IPS-20b (cell line): ENCODE measurements at regions not wholly inside any gene's neighbourhood (a gene's known extent, or its start where the extent isn't known, plus 50 kb on each side); places are given as distances from the start of the nearest gene placed in this dataset.
"Not testable (repeated sequence)": the region's sequence is repeated elsewhere in the genome, so short reads cannot be mapped to it uniquely, and the experiment has no call there.

Source experiments
- H3K27ac ChIP-seq: one replicate; pipeline ENCODE4 v1.5.1; 2013; ENCODE audit warnings: low read length
- H3K27me3 ChIP-seq: 2 replicates; pipeline ENCODE4 v1.6.1; 2013; ENCODE audit warnings: mild to moderate bottlenecking, low read length, inconsistent platforms; ENCODE audit not compliant: insufficient read depth
- H3K36me3 ChIP-seq: 2 replicates; pipeline ENCODE4 v1.6.1; 2013; ENCODE audit warnings: low read depth, mild to moderate bottlenecking, inconsistent platforms, low read length, moderate library complexity; ENCODE audit not compliant: insufficient read depth
- H3K4me1 ChIP-seq: 2 replicates; pipeline ENCODE4 v1.6.1; 2013; ENCODE audit warnings: mild to moderate bottlenecking, control low read depth, inconsistent platforms, low read length, moderate library complexity; ENCODE audit not compliant: insufficient read depth
- H3K4me3 ChIP-seq: 2 replicates; pipeline ENCODE4 v1.5.1; 2013; ENCODE audit warnings: mild to moderate bottlenecking, low read length, inconsistent platforms
- H3K9ac ChIP-seq: 2 replicates; pipeline ENCODE4 v1.6.1; 2013; ENCODE audit warnings: low read depth, mild to moderate bottlenecking, inconsistent platforms, low read length, moderate library complexity
- H3K9me3 ChIP-seq: 2 replicates; pipeline ENCODE4 v1.6.1; 2013; ENCODE audit warnings: mild to moderate bottlenecking, low read depth, low read length, inconsistent platforms; ENCODE audit not compliant: insufficient read depth

DNA sequence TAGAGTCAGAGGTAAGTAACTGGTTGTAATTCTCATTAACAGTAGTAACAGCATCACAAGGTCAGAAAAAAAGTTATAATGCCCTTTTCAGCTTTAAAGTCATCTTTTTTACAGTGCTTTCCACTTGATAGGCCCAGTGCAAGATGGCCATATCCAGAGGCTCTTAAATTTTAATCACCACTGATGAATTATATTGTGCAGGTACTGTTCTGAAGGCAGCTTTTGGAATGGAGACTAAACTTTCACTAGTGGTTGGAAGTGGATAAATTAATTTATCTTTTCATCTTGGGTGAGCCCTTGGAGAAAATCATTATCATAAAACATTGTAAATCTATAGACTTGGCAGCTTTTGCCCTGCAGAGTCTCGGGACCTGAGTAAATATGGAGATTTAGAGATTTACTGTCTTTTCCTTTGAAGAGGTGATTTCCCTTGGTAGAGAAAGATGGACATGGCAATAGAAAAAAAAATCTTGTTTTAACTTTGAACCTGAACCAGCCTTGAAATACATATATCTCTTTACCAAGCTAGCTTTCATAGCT lies 969.1 kb upstream of the NOVA1 start:
- no peak overlapping the region for H3K4me3 ChIP-seq
- no peak overlapping the region for H3K9ac ChIP-seq
- no peaks in the 10 kb centered on the region for H3K36me3 ChIP-seq
- no peaks in the 10 kb centered on the region for H3K4me1 ChIP-seq
- no peaks in the 10 kb centered on the region for H3K27me3 ChIP-seq
- H3K27ac ChIP-seq = no peak overlapping the region
- no peaks in the 10 kb centered on the region for H3K9me3 ChIP-seq

DNA sequence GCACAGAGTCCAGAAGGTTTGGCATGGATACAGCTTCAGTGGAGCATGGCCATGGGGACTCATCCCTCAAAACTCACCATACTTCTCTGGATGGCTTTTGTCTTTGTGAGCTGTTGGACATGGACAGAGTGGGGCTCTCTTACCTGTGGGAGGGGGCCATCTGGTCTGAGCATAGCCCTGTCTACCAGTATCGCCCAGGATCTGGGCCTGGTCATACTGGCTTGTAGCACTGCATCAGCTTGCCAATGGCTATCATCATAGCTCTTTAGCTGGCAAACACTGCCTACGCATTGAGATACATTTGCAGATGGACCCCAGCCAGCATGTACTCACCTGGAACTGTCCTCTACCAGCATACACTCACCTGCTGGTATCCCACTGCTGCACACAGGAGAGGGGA lies 975.2 kb upstream of the NOVA1 start:
- Histone ChIP-seq H3K4me3 (no peak overlapping the region), H3K27me3 (no peaks in the 10 kb centered on the region), H3K9ac (no peak overlapping the region), H3K9me3 (no peaks in the 10 kb centered on the region), H3K27ac (no peak overlapping the region), H3K4me1 (no peaks in the 10 kb centered on the region), H3K36me3 (no peaks in the 10 kb centered on the region)

DNA sequence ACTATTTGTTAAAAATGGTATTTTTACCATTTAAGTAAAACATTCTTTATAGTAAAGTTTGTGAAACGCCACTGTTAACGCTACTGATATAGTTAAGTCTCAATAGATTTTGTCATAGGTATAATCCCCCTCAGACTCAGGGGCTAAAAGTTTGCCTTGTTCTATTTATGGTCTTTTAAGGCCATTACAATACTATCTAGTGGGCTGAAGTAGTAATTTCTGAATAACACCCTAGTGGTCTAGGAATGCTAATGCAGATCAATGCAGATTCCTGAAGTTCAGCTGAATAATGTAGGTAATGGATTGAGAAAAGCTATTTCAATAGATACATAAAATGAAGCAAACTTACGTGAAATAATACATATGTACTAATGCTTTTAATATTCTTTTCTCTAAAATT lies 989.3 kb upstream of the NOVA1 start:
- no peaks in the 10 kb centered on the region for H3K9me3 ChIP-seq
- no peaks in the 10 kb centered on the region for H3K36me3 ChIP-seq
- H3K4me3 ChIP-seq = no peak overlapping the region
- H3K27me3 ChIP-seq = no peaks in the 10 kb centered on the region
- H3K9ac ChIP-seq = no peak overlapping the region
- H3K27ac ChIP-seq = no peak overlapping the region
- no peaks in the 10 kb centered on the region; the same call in 1 of the 2 replicates for H3K4me1 ChIP-seq

DNA sequence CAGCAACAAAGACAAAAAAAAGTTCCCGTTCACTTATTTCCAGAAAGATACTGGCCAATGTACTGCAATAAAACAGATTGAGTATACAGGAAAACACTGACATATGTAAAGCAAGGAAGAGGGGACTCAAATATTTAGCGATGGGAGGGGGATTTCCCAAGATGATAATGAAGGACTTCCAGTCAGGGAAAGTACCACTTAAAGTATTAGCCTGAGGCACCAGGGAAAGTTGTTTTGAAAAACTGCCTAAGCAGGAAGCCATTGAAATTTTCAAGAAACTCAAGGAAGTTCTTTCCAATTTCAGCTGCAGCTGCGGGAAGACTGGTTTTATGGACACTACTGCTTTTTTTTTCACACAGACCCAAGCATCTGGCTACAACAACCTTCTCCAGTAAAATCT lies 1007.4 kb upstream of the NOVA1 start:
- no peak overlapping the region for H3K27ac ChIP-seq
- H3K9ac ChIP-seq = no peak overlapping the region
- H3K36me3 ChIP-seq = no peaks in the 10 kb centered on the region
- H3K4me3 ChIP-seq = no peak overlapping the region
- H3K4me1 ChIP-seq = peaks cover 12% of the 10 kb centered on the region; the same call in 1 of the 2 replicates
- H3K9me3 ChIP-seq = no peaks in the 10 kb centered on the region
- no peaks in the 10 kb centered on the region for H3K27me3 ChIP-seq

DNA sequence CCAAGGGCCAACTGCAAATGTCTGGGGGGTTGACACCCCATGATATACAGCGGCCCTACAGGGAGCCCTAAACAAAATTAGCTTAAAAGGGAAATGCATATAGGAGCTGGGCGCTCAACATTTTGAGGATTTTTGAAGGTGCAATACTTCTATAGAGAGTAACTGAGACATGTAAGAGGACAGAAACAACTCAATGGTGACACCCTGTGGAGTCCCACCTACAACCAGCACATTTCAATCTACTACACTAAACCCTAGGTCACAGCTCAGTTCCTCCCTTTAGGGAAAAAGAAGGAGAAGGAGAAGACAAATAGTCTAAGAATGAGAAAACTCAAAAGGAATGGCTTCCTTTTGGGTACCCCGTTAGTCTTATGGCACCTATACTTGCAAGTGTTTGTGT lies 1010.5 kb upstream of the NOVA1 start:
- Histone ChIP-seq H3K4me3 (no peak overlapping the region), H3K27me3 (no peaks in the 10 kb centered on the region), H3K27ac (no peak overlapping the region), H3K9ac (no peak overlapping the region), H3K9me3 (no peaks in the 10 kb centered on the region), H3K4me1 (peaks cover 12% of the 10 kb centered on the region), H3K36me3 (no peaks in the 10 kb centered on the region)

DNA sequence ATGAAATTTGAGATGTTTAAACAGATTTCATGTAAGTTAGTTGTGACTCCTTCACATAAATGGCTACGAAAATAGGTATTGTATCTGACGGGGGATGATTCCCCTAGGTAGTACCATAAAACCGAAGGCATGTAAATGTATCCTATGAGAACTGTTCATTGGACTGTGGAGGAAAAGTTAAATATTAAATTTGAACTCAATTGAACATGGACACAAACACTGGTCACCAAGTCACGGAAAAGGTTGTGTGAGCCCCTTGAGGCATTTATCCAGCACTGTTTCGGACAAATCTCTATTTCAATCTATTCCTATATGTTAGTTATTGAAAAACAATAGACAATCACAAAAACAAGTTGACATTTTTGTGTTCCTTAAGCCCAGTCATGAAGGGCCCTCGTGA lies 1014.3 kb upstream of the NOVA1 start:
- Histone ChIP-seq H3K9me3 (no peaks in the 10 kb centered on the region), H3K27me3 (no peaks in the 10 kb centered on the region), H3K36me3 (no peaks in the 10 kb centered on the region), H3K4me3 (no peak overlapping the region), H3K4me1 (peaks cover 6% of the 10 kb centered on the region), H3K9ac (no peak overlapping the region), H3K27ac (no peak overlapping the region)

DNA sequence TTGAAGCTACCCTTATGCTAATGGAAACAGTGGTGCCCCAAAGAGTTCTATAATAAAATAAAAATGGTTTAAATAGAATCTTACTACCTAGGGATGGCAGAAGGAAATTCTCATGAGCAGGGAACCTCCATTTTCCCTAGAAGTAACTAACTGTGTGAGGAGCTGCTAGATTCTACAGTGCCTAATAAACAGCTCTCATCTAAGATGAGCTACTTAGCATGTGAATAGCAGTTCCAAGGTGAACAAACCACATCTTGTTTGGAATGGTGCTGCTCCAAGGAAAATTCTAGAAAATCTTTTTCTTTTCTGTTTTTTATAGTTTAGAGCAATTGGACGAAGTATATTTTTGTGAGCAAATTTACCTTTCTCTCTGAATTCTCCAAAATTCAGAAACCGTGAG lies 1015.3 kb upstream of the NOVA1 start:
- Histone ChIP-seq H3K27me3 (no peaks in the 10 kb centered on the region), H3K9ac (no peak overlapping the region), H3K27ac (no peak overlapping the region), H3K4me1 (peaks cover 6% of the 10 kb centered on the region), H3K9me3 (no peaks in the 10 kb centered on the region), H3K4me3 (no peak overlapping the region), H3K36me3 (no peaks in the 10 kb centered on the region)

DNA sequence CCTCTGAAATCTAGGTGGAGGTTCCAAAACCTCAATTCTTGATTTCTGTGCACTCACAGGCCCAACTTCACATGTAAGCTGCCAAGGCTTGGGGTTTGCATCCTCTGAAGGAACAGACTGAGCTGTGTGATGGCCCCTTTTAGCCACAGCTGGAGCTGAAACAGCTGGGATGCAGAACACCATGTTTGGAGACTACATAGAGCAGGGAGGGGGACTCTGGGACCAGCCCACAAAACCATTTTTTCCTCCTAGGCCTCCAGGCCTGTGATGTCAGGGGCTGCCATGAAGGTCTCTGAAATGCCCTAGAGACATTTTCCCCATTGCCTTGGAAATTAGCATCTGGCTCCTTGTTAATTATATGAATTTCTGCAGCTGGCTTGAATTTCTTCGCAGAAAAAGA lies 1025.9 kb upstream of the NOVA1 start:
- Histone ChIP-seq H3K4me1 (no peaks in the 10 kb centered on the region), H3K27ac (no peak overlapping the region), H3K4me3 (no peak overlapping the region), H3K27me3 (no peaks in the 10 kb centered on the region), H3K36me3 (no peaks in the 10 kb centered on the region), H3K9ac (no peak overlapping the region), H3K9me3 (peaks cover 47% of the 10 kb centered on the region)

DNA sequence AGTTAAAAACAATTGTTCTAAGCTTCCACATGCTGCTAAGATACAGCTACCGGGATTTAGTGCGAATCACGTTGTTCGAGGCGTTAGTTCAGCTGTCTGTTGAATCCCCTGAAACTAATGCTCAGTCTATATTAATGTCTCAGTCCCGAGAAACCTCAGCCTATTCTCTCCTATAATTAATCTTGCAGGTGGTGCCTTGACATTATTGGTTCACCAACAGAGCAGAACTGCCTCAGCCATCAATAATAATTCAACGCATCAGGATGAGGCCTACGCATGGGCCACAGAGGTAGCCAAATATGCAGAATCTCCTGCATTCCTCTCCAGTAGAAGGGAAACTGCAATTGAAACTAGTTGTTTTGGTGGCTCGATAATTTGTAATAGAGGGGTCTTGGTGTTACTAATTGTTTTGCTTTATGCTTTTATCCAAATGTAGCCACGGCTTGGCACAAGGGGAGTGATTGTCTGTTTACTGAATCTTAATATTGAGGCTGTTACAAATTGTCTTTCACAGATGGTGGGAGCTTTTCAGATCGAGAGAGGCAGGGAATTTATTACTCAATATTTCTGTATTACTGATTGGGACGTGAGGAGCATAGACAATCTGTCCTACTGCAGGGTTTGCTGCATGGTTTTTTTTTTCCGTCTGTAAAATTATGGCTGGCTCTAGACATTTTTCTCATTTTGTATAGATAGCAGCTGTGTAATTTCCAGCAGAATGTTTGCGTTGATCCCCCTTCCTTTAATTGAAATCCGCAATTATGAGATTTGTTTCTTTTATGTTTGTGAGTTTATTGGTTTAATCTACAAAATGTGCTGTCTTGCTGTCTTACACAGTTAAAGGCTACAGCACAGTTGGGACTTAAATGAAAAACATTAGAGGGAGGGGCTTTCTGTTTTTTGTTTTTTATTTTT lies 1036.5 kb upstream of the NOVA1 start:
- Histone ChIP-seq H3K36me3 (no peaks in the 10 kb centered on the region), H3K4me3 (no peak overlapping the region), H3K27me3 (no peaks in the 10 kb centered on the region), H3K9me3 (no peaks in the 10 kb centered on the region), H3K9ac (no peak overlapping the region), H3K4me1 (no peaks in the 10 kb centered on the region), H3K27ac (no peak overlapping the region)

DNA sequence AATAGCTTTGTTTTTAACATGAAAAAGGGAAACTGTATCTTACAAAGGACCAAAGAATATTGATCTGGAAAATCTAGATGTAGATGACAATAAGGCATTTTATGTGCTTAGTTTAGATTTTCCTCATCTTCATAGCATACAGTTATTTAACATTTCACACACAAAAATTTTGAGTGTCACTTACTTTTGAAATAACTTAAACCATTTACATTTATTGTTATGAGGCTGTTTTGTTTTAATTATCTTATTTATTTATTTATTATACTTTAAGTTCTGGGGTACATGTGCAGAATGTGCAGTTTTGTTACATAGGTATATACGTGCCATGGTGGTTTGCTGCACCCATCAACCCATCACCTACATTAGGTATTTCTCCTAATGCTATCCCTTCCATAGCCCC lies 1042.9 kb upstream of the NOVA1 start:
- H3K4me1 ChIP-seq, H3K36me3 ChIP-seq, H3K9ac ChIP-seq, H3K4me3 ChIP-seq, H3K27me3 ChIP-seq, H3K9me3 ChIP-seq, H3K27ac ChIP-seq: not testable (repeated sequence)

DNA sequence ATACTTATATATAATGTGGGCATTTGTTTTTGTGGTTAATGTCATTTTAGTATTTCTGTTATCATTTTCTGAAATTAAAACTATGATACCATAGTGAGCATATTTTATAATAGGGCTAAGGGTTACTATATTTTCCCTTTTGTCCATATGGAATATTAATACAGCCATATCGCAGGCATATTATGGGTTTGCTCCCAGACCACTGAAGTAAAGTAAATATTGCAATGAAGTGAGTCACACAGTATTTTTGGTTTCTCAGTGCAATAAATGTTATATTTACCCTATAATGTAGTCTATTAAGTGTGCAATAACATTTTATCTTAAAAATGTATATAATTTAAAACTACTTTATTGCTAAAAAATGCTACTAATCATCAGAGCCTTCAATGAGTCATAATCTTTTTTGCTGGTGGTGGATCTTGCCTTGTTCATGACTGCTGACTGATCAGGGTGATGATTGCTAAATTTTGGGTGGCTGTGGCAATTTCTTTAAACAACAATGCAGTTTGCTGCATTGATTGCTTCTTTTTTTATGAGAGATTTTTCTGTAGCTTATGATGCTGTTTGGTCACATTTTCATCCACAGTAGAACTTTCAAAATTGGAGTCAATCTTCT lies 1044.5 kb upstream of the NOVA1 start:
- Histone ChIP-seq H3K9ac (no peak overlapping the region), H3K4me3 (no peak overlapping the region), H3K9me3 (peaks cover 8% of the 10 kb centered on the region; the same call in 1 of the 2 replicates), H3K4me1 (no peaks in the 10 kb centered on the region), H3K27ac (no peak overlapping the region), H3K27me3 (no peaks in the 10 kb centered on the region), H3K36me3 (no peaks in the 10 kb centered on the region)

DNA sequence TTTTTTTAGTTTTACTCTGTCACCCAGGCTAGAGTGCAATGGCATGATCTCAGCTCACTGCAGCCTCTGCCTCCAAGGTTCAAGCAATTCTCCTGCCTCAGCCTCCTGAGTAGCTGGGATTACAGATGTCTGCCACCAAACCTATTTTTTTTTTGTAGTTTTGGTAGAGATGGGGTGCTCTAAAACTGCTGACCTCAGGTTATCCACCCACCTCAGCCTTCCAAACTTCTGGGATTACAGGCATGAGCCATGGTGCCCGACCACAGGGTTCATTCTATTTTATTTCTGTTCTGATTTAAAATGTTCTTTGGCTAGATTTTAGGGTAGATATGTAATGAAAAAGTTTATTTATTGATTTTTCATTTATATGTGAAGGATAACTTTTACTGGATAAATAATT lies 1062.8 kb upstream of the NOVA1 start:
- Histone ChIP-seq H3K9me3 (peaks cover 8% of the 10 kb centered on the region; the same call in 1 of the 2 replicates), H3K27ac (no peak overlapping the region)

More for the DNA sequence above, 1062.8 kb upstream of the NOVA1 start:
- Histone ChIP-seq H3K36me3 (no peaks in the 10 kb centered on the region), H3K4me3 (no peak overlapping the region), H3K27me3 (no peaks in the 10 kb centered on the region), H3K4me1 (no peaks in the 10 kb centered on the region), H3K9ac (no peak overlapping the region)
